ENCODE measurements at regions not wholly inside any gene's neighbourhood (a gene's known extent, or its start where the extent isn't known, plus 50 kb on each side); places are given as distances from the start of the nearest gene placed in this dataset.
"Not testable (repeated sequence)": the region's sequence is repeated elsewhere in the genome, so short reads cannot be mapped to it uniquely, and the experiment has no call there.

GRCh38 chr2:16952368-16952767, 286.7 kb upstream of the CYRIA start:
- no peak for DNase-seq

DNA sequence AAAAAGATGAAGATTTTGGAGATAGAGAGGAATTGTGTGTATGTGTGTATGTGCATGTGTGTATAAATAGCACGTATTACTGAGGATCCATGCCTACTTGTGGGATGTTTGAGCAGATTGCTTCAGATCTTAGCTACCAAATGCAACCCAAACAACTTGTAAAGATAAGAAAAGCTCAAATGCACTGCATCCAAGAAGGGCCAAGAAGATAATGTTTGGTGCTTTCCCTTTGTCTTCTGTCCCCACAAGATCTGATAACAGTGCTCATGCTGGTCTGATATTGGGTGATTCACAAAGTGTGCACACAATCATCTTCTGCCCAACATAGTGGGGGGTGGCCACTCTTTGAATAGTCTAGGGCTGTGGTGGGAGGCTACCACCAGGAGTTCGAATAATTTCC, 284.8 kb upstream of the CYRIA start:
- no peak for DNase-seq

GRCh38 chr2:16948710-16949109, 283.1 kb upstream of the CYRIA start:
- DNase-seq: no peak

GRCh38 chr2:16948053-16948452, 282.4 kb upstream of the CYRIA start:
- DNase-seq: no peak

DNA sequence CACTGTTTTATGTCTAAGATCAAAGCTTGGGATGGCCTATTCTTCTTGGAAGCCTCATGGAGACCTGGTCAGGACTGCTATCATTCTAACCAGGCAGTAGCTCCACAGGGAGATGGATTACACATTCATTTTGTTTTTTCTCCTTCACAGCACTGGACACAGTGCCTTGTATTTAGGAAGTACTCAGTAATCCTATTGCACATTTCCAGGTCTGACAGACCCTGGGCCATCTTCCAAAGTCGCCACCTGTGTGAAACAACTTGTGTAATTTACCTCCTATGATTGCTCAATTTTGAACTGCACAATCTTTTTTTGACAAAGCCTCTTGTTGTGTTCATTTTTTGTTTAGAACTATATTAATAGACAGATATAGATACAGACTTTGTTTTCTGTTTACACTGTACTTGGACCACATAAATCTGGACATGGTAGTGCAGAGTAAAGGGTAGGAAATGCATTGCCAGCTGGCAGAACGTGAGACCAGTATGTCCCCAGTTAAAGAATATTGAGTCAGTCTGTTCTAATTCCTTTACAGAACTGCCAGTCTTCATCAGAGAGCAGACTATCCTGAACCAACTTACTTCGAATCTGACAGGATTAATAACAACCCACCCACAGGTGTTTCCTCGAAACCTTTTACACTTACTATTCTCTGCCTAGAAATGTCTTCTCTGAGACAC, 277.8 kb upstream of the CYRIA start:
- DNase-seq: no peak

DNA sequence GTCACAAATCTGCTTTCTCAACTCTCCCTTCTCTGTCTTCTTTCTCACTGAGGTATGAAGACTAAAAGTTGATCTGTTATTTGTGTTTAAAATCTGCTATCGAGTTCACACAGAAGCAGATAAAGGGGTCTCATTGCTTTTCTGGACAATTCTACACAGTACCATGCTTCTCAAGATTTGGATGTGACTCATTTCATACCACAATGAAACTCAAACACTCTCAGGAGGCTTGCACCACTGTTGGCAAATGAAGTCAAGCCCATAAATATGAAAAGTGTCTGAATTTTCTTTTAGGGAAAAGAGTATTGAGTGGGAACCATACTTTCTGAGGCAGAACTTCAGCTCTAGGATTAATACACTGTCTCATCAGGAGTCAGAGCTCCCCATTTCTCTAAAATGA, 274.6 kb upstream of the CYRIA start:
- DNase-seq: no peak

GRCh38 chr2:16939771-16940170, 274.1 kb upstream of the CYRIA start:
- DNase-seq: no peak

GRCh38 chr2:16933355-16933754, 267.7 kb upstream of the CYRIA start:
- no peak for DNase-seq

DNA sequence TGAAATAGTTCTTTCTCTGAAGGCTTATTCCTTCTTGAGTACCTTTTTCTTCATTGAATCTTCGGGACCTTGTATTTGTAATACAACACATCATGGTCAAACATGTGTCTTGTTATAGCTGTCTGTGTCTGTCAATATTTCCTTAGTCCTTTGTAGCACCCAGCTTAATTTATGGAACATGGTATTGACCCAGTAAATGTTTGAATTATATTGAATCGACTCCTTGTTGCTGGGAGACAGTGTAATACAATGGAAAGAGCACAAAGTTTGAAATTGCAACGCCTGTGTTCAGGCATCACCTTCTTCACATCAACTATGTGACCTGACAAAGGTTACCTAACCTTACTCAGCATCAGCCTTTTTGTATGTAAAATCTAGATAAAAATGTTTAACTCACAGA, 267.2 kb upstream of the CYRIA start:
- no peak for DNase-seq

DNA sequence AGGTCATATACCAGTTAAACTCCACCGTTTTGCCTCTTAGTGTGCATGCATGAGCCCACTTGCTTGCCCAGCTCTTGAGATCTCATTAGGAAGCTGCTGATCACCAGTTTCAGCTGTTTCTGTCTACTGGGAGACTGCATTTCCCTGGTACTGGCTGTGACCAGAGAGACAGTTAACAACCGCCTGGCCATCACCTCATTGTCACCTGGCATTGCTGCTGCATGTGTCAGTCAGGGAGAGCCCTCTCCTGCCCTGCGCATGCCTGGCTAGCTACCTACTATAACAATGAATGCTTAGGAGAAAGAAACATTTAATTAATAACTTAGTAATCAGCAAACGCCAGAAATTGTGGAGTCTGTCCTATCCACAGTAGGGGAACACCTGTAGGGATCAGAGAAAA, 265.8 kb upstream of the CYRIA start:
- DNase-seq: no peak

DNA sequence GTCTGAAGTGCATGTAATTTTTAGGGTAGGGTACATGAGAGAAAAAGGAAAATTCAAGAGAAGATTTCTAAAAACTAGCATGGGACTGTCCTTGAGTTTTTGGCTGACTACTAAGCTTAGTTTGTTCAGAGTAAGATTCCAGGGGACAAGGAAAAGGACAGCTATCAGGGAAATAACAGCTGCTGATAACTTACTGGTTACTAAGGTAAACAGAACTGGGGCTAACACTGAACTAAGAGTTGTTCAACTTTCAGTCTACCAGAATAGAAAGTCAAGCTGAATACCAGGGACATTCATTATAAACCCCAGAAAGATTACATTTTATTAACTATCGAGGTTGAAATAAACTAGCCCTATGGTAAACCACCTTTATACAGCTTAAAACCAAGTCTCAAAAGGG, 261.8 kb upstream of the CYRIA start:
- no peak for DNase-seq

DNA sequence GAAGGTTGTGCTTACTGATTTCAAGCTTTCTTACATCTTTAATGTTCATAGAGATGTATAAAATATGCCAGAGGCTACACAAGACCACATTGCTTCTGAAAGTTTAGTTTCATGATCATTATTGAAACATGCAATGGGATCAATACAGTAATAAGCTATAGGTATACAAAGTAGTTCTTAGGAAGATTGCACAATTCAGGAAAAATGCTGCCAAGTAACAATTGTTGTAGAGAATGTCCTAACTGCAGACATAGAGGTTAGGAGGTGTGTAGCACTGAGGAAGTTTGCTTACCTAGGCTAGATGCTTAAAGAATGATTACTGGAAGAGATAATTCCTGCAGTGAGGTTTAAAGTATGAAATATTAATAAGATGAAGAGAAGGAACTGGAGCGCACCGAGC, 259.5 kb upstream of the CYRIA start:
- no peak for DNase-seq

- DNase-seq: not testable (repeated sequence)
Measured at GRCh38 chr2:16915341-16915755, 249.7 kb upstream of the CYRIA start.

DNA sequence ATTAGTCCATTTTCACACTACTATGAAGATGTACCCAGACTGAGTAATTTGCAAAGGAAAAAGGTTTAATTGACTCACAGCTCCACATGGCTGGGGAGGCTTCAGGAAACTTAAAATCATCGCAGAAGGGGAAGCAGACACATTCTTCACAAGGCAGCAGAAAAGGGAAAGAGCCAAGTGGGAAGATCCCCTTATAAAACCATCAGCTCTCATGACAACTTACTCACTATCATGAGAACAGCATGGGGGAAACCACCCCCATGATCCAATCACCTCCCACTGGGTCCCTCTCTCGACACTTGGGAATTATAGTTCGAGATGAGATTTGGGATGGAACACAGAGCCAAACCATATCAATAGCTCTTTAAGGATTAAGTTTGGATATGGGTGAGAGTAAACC, 246.1 kb upstream of the CYRIA start:
- no peak for DNase-seq

- DNase-seq: no peak
Measured at GRCh38 chr2:16908656-16909055, 243.0 kb upstream of the CYRIA start.

- no peak for DNase-seq
Measured at GRCh38 chr2:16907645-16908282, 242.1 kb upstream of the CYRIA start.

- not testable (repeated sequence) for DNase-seq
Measured at GRCh38 chr2:16905325-16905724, 239.7 kb upstream of the CYRIA start.

DNA sequence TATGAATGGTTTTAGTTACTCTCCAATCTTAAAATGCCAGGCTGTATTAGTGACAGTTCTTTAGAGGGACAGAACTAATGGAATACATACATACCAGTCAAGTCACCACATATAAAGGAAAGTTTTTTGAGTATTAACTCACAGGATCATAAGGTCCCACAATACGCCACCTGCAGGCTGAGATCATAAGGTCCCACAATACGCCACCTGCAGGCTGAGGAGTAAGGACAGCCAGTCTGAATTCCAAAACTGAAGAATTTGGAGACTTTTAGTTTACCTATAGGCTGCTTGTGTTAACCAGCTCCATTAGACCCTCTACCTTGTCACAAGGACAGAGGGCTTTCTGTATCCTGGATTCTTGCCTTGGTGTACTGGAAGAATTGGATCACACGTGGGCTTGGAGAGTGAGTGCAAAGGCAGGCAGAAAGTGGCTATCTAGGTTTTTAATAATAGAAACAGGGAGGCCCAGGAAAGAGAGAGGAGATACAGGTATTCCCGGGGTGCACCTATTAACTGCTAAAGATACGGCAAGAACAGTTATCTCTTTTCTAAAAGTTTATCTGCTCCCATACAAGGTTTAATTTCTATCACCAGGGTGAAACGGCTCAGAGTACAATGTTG, 234.9 kb upstream of the CYRIA start:
- no peak for DNase-seq

DNA sequence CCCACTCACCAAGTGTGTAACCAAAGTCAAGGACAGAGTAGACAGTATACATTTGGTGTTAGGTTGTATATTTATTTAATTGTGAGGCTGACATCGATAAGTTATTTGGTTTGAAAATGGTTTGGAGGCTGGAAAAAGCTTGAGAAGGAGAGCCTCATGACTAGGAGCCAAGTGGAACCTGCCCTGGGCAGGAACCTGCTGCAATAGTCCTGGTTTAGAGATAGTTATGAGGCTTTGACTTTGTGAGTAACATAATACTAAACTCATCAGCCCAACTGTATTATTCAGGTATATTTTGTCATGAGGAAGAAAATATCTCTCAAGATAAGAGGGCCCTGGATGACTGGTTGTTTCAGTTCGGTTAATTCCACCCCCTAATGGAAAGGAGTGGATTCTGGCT, 234.3 kb upstream of the CYRIA start:
- DNase-seq: no peak

- DNase-seq: no peak
Measured at GRCh38 chr2:16890081-16890480, 224.4 kb upstream of the CYRIA start.

- no peak for DNase-seq
Measured at GRCh38 chr2:16885027-16885426, 219.4 kb upstream of the CYRIA start.

- no peak for DNase-seq
Measured at GRCh38 chr2:16882706-16883105, 217.1 kb upstream of the CYRIA start.

GRCh38 chr2:16881122-16881521, 215.5 kb upstream of the CYRIA start:
- no peak for DNase-seq

DNA sequence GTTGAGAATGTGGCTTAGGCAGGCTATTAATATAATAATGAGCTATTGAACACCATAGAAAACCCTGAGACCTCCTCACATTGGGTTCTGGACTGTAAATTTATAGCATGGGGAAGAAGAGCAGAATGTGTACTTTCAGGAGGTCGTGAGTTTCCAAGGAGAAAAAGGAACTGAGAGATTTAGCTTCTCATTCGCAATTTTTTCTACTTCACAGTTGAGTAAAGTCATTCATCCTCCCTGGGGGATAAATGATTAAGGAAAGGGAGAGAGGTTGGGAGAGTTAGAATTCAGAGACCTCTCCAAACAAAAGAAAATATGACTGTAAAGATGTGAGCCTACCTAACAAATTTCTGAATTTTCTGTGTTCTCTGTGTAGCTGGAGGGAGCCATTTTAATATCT, 205.8 kb upstream of the CYRIA start:
- no peak for DNase-seq
